ENCODE measurements at regions not wholly inside any gene's neighbourhood (a gene's known extent, or its start where the extent isn't known, plus 50 kb on each side); places are given as distances from the start of the nearest gene placed in this dataset.
"Not testable (repeated sequence)": the region's sequence is repeated elsewhere in the genome, so short reads cannot be mapped to it uniquely, and the experiment has no call there.

GRCh38 chr19:28103921-28104320 lies 1109.0 kb downstream of the UQCRFS1 start:
- dilution Hi-C loops (cut with MboI; ENCODE audit: extremely low pct_ligation_motif_present, low sequenced_read_pairs), result no loop called here
- Histone ChIP-seq H3K27me3 (ENCODE audit: control insufficient read depth in 2 of 2, insufficient read depth in 2 of 2, low read length in 2 of 2) (no peaks in the 10 kb centered on the region), H3K9me1 (replicated peaks; ENCODE audit: control insufficient read depth, extremely low read depth, insufficient read depth, low read length) (no peaks in the 10 kb centered on the region), H3K4me2 (ENCODE audit: insufficient read depth, low read length) (no peak overlapping the region), H3K9me3 (replicated peaks; ENCODE audit: control insufficient read depth, insufficient read depth, low read length) (no peaks in the 10 kb centered on the region), H3K27ac (ENCODE audit: insufficient read depth, low read depth, low read length) (no peak overlapping the region), H3K36me3 (ENCODE audit: control insufficient read depth in 2 of 2, extremely low read depth in 1 of 2, insufficient read depth in 2 of 2, low read length in 2 of 2) (no peaks in the 10 kb centered on the region), H3K9ac (replicated peaks; ENCODE audit: extremely low read depth, insufficient read depth, low read length) (no peak overlapping the region), H2AFZ (ENCODE audit: low read depth, low read length) (no peak overlapping the region), H3K4me1 (ENCODE audit: control insufficient read depth, extremely low read depth, insufficient read depth, low read length) (no peaks in the 10 kb centered on the region), H3K79me2 (ENCODE audit: control insufficient read depth, insufficient read depth, low read length) (no peaks in the 10 kb centered on the region), H4K20me1 (replicated peaks; ENCODE audit: control insufficient read depth, extremely low read depth, insufficient read depth, low read length) (no peaks in the 10 kb centered on the region), H3K4me3 (replicated peaks in 1 of 3; ENCODE audit: insufficient read depth in 1 of 3, low read depth in 1 of 3, low read length in 3 of 3) (no peak overlapping the region)
- CTCF ChIA-PET, result no interaction called here
- POLR2A ChIA-PET, result no interaction called here
- intact Hi-C loops (cut with micrococcal nuclease), result no loop called here
- DNase-seq (ENCODE audit: low read depth, low spot score), result no peak
- no peak for TF ChIP-seq POLR2AphosphoS5 (IDR thresholded peaks at IDR 0.05; ENCODE audit: insufficient read depth, low read depth, low read length)
- no peak for TF ChIP-seq JUN (IDR thresholded peaks at IDR 0.05; ENCODE audit: borderline replicate concordance, insufficient read depth, insufficient read length, low read depth)
- no peak for TF ChIP-seq MYC (IDR thresholded peaks at IDR 0.05; ENCODE audit: low read depth, low read length)
- TF ChIP-seq CTCF (IDR thresholded peaks at IDR 0.05; ENCODE audit: extremely low read depth in 1 of 2, insufficient read depth in 1 of 2, low read depth in 1 of 2, low read length in 2 of 2), result no peak
- TF ChIP-seq POLR2A (IDR thresholded peaks at IDR 0.05; ENCODE audit: low read depth, low read length), result no peak
- no peak for TF ChIP-seq FOS (IDR thresholded peaks at IDR 0.05; ENCODE audit: borderline replicate concordance, insufficient read depth, low read length)
- TF ChIP-seq EZH2 (IDR thresholded peaks at IDR 0.05; ENCODE audit: borderline replicate concordance, low read depth, low read length, severe bottlenecking), result no peak
- no peak for TF ChIP-seq MAX (IDR thresholded peaks at IDR 0.05; ENCODE audit: insufficient read depth, insufficient read length)
- TF ChIP-seq GATA2 (IDR thresholded peaks at IDR 0.05; ENCODE audit: insufficient read depth, insufficient read length, low read depth, low read length), result no peak
- no peak for FAIRE-seq
- BruUV-seq (replicated peaks), result no TSS peak

- H3K27ac ChIP-seq (ENCODE audit: insufficient read depth, low read depth, low read length); H4K20me1 ChIP-seq (replicated peaks; ENCODE audit: control insufficient read depth, extremely low read depth, insufficient read depth, low read length); H2AFZ ChIP-seq (ENCODE audit: low read depth, low read length); DNase-seq (ENCODE audit: low read depth, low spot score); H3K9me1 ChIP-seq (replicated peaks; ENCODE audit: control insufficient read depth, extremely low read depth, insufficient read depth, low read length); intact Hi-C loops (cut with micrococcal nuclease); FAIRE-seq; H3K4me2 ChIP-seq (ENCODE audit: insufficient read depth, low read length); H3K9me3 ChIP-seq (replicated peaks; ENCODE audit: control insufficient read depth, insufficient read depth, low read length); H3K4me1 ChIP-seq (ENCODE audit: control insufficient read depth, extremely low read depth, insufficient read depth, low read length); H3K36me3 ChIP-seq (ENCODE audit: control insufficient read depth in 2 of 2, extremely low read depth in 1 of 2, insufficient read depth in 2 of 2, low read length in 2 of 2); dilution Hi-C loops (cut with MboI; ENCODE audit: extremely low pct_ligation_motif_present, low sequenced_read_pairs); CTCF ChIA-PET; H3K9ac ChIP-seq (replicated peaks; ENCODE audit: extremely low read depth, insufficient read depth, low read length); POLR2A ChIA-PET; H3K4me3 ChIP-seq (replicated peaks in 1 of 3; ENCODE audit: insufficient read depth in 1 of 3, low read depth in 1 of 3, low read length in 3 of 3); H3K79me2 ChIP-seq (ENCODE audit: control insufficient read depth, insufficient read depth, low read length); H3K27me3 ChIP-seq (ENCODE audit: control insufficient read depth in 2 of 2, insufficient read depth in 2 of 2, low read length in 2 of 2); BruUV-seq (replicated peaks): not testable (repeated sequence)
Observed at GRCh38 chr19:28084659-28085157, 1128.2 kb downstream of the UQCRFS1 start.

Measured in endothelial cell of umbilical vein (primary cell).